ENCODE measurements at regions not wholly inside any gene's neighbourhood (a gene's known extent, or its start where the extent isn't known, plus 50 kb on each side); places are given as distances from the start of the nearest gene placed in this dataset.

GRCh38 chr7:116447436-116447835, 52.1 kb upstream of the CAV2 start:
- DNase-seq (ENCODE audit: low read depth) = no peak

GRCh38 chr7:116447966-116448839, 51.3 kb upstream of the CAV2 start:
- DNase-seq (ENCODE audit: low read depth) = no peak

- DNase-seq (ENCODE audit: low read depth) = no peak
Observed at GRCh38 chr7:116449441-116449840, 50.1 kb upstream of the CAV2 start.
